HG02798 (cell line): ENCODE measurements at regions not wholly inside any gene's neighbourhood (a gene's known extent, or its start where the extent isn't known, plus 50 kb on each side); places are given as distances from the start of the nearest gene placed in this dataset.
A peak's percentile ranks its signal among the peaks of the same experiment; 100 is the strongest.

Source experiments
- ATAC-seq: cut with Tn5 transposase; IDR thresholded peaks from one replicate; pipeline ENCODE4 v1.9.1; 2021; ENCODE audit warnings: mild to moderate bottlenecking; ENCODE audit not compliant: unreplicated experiment, poor library complexity

DNA sequence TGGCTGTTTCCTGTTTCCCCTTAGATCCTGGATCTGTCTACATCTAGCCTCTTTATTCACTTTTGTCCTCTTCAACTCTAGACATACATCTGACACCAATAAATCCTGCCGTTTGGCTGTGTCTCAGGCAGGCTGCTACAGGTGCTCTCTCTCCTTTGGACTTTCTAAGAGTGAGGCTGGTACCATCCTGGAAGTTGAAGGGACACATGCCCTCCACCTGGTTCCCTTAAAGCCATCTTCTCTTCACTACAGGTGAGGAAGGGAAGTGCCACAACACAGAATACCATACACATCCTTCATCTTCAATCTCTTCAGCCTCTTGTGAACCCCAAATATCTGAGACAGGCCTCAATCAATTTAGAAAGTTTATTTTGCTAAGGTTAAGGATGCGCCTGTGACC lies 137.9 kb downstream of the BACH1 start:
- no peak for ATAC-seq

DNA sequence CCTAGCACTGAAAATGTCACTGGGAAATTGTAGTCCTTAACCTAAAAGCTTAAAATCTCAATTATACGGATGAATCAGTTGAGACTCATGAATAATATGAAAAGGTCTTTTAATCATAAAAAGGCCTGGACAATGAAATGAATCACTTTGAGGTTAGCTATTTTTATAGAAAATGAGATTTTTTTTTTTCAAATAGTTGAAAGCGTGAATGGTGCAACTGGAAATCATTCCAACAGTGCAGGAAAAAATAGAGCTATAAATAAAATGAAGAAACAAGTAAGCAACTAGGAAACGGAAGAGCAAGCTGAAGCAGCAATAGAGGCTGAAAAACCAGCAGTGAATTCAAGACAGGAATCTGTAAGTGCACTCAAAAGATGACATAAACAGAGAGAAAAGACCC lies 142.9 kb downstream of the BACH1 start:
- no peak for ATAC-seq

DNA sequence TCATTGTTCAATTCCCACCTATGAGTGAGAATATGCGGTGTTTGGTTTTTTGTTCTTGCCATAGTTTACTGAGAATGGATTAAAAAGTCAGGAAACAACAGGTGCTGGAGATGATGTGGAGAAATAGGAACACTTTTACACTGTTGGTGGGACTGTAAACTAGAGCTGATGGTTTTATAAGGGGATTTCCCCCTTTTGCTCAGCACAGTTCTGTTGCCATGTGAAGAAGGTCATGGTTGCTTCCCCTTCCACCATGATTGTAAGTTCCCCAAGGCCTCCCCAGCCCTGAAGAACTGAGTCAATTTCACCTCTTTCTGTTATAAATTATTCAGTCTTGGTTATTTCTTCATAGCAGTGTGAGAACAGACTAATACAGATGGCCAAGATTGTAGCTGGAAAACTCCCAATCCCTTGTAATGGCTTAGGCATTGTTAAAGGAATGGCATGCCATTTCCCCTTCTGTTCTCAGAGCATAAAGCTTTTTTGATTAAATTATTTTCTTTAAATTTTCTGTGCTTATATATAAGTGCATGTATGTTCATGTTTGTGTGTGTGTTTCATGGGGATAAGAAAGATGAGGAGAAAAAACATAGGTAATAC lies 144.8 kb downstream of the BACH1 start:
- no peak for ATAC-seq

DNA sequence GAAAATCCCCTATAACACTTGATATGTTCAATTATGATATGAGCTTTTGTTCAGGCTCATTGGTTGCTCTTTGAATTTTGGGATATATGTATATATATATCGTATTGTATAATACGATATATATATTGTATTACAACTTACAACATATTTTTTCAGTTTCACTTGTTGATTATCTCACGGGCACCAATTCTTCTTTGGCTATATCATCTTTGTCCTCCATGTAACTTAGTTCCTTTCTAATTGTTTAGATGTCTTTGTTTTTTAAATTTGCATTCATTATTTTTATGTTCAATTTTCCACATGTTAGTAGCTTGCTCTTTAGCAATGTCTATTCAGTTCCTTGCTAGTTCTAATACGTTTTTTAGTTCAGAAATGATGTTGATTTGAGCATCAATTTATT lies 150.0 kb downstream of the BACH1 start:
- ATAC-seq: no peak

GRCh38 chr21:29449306-29449950 lies 150.7 kb downstream of the BACH1 start:
- no peak for ATAC-seq

GRCh38 chr21:29450058-29450457 lies 151.3 kb downstream of the BACH1 start:
- ATAC-seq: no peak

GRCh38 chr21:29453511-29453910 lies 154.8 kb downstream of the BACH1 start:
- no peak for ATAC-seq

DNA sequence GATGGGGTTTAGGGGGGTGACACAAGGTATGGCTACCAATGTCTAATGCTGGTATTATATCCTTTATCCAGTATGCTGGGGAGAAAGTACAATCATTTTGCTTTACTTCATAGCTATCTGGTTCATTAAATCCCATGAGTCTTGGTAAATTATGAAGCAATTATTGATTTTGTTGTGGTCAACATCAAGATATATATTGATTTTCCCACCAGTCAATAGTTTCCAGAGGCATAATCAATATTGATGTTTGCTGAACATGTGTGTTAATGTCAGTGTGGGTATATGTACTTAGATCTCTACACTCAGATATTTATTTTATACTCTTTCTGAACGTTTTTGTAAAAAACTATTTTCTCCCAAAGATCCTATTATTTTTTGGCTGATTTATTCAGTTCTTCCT lies 155.5 kb downstream of the BACH1 start:
- ATAC-seq: no peak

DNA sequence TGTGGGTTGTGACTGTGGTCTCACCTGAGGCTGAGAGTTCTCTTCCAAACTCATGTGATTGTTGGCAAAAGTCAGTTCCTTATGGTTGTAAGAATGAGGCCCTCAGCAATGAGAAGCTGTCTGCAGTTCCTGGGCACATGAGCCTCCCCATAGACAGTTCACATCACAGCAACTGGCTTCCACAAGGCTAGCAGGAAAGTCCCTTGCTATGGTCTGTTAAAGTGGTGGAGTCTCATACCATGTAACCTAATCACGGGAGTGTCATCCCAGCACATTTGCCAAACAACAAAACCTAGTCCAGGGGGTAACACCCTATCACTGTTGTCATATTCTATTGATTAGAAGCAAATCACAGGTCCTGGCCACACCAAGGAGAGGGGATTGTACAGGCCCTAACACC lies 163.8 kb downstream of the BACH1 start:
- peak; percentile 48 for ATAC-seq

GRCh38 chr21:29465546-29465945 lies 166.8 kb downstream of the BACH1 start:
- no peak for ATAC-seq

GRCh38 chr21:29466532-29466931 lies 167.8 kb downstream of the BACH1 start:
- no peak for ATAC-seq

DNA sequence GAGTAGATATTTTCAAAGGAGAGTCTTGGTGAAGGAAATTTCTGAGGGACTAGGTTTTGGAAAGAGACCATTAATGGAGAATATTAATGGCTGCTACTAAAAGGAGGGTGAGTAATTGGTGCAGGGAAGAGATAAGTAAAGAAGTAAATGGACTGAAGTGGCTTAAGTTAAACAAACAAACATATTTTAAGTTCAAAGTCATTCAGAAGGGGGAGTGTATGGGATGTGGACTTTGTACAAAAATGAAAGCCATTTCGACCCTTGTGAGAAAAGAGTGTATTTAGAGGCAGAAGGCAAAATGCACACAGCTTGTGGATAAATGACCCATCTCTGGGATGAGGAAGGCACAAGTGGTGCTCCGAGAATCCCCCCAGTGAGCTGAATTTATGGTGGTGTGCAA lies 171.7 kb downstream of the BACH1 start:
- no peak for ATAC-seq

DNA sequence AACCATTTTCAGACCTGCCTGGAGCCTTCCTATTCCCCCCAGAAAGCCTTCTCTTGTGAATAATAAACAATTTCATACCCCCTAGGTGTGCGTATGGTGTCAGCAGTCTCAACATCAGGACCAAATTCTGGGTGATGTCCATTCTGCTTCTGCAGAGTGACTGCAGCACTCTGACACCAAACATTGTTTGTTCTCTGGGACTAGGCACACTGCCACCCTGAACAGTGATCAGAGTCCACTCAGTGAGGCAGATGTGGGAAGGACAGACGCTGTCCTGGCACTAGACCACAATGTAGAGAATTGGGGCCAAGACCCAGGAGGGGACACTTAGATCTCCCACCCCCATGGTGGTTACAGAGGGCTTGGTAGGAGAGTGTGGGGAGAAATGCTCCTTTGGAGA lies 175.1 kb downstream of the BACH1 start:
- no peak for ATAC-seq

GRCh38 chr21:29475329-29475728 lies 176.6 kb downstream of the BACH1 start:
- no peak for ATAC-seq

DNA sequence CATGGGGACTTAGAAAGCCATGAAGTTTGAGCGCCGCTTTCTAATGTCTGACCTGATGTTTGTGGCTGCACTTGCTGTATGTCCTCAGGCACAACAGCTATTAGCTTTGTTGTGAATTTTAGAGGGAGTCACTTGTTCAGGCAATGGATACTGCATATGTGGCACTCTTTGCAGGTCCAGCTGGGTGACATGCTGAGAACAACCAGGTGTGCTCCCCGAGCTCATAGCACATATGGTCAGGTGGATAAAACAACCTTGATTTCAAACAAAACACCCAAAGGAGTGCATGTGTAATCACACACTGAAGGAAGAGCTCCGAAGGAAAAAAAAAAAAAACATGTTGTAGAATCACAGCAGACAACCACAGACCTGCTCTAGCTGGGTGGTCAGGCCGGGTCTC lies 178.6 kb downstream of the BACH1 start:
- no peak for ATAC-seq

DNA sequence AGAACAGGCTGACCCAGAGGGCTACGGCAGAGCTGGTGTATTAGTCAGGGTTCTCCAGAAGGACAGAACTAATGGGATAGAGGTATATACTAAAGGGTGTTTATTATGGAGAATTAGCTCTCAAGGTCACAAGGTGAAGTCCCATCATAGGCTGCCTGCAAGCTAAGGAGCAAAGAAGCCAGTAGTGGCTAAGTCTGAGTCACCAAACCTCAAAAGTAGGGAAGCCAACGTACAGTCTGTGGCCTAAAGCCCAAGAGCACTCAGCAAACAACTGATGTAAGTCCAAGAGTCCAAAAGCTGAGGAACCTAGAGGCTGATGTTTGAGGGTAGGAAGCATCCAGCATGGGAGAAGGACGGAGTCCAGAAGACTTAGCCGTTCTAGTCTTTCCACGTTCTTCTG lies 179.2 kb downstream of the BACH1 start:
- ATAC-seq: no peak

- no peak for ATAC-seq
These were observed 182.4 kb downstream of the BACH1 start for GRCh38 chr21:29481081-29481480.

GRCh38 chr21:29481641-29482040 lies 182.9 kb downstream of the BACH1 start:
- no peak for ATAC-seq

- ATAC-seq: no peak
These were observed 187.6 kb downstream of the BACH1 start for GRCh38 chr21:29486306-29486807.
